ENCODE measurements at regions not wholly inside any gene's neighbourhood (a gene's known extent, or its start where the extent isn't known, plus 50 kb on each side); places are given as distances from the start of the nearest gene placed in this dataset.

DNA sequence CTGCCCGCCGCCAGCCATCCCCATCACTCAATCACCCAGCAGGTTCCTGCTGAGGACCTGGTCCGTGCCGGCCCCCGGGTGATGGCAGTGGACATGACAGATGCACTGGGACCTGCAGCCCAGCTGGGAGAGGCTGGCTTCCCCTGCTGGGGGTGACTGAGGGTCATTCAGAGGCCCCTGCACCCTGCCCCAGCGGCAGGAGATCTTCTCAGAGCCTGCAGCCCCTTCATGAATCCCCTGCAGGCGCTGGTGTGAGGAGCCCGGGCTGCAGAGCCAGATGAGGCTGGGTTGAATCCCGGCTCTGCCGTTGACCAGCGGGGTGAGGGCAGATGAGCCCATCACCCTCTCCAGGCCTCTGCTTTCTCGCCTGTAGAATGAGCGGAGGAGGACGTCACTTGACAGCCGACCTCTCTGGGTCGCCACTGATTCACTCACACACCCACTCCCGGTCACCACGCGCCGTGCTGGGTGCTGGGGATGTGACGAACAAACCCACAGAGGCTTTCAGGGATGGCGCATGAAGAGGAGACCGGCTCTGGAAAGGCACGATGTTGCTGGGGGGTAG is 95.2 kb upstream of the CIBAR2 start:
- Histone ChIP-seq H3K4me3 (ENCODE audit: low read length) (no peak overlapping the region), H3K36me3 (ENCODE audit: control insufficient read depth, insufficient read depth, low read length, severe bottlenecking) (no peaks in the 10 kb centered on the region), H3K9ac (ENCODE audit: low read length) (peak overlapping the region; percentile 41), H3K4me1 (ENCODE audit: control insufficient read depth, insufficient read depth, low read length) (peaks cover 69% of the 10 kb centered on the region), H3K9me3 (ENCODE audit: control insufficient read depth, low read length) (no peaks in the 10 kb centered on the region), H3K27me3 (replicated peaks; ENCODE audit: control insufficient read depth, insufficient read depth, low read length) (no peaks in the 10 kb centered on the region)
- DNase-seq (ENCODE audit: low read depth): no peak

DNA sequence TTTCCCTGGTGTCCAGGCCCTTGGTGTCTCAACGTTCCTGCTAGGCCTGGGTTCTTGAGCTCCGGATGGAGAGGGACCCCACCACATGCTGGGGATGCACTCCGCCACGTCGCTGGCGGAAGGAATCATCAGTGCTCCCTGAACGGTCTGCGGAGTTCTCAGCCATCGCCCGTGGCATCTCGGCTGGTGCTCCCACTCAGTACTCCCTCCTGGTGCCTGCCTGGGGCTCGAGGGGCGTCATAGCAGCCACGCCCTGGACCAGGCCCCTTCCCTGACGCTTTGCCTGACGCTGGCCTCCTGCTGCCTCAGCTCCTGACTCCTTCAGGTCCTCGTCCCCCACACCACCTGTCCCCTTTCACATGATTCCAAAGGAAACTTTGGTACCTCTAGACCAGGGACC is 95.9 kb upstream of the CIBAR2 start:
- H3K9ac ChIP-seq (ENCODE audit: low read length): no peak overlapping the region
- H3K4me1 ChIP-seq (ENCODE audit: control insufficient read depth, insufficient read depth, low read length): peaks cover 68% of the 10 kb centered on the region
- DNase-seq (ENCODE audit: low read depth): no peak

DNA sequence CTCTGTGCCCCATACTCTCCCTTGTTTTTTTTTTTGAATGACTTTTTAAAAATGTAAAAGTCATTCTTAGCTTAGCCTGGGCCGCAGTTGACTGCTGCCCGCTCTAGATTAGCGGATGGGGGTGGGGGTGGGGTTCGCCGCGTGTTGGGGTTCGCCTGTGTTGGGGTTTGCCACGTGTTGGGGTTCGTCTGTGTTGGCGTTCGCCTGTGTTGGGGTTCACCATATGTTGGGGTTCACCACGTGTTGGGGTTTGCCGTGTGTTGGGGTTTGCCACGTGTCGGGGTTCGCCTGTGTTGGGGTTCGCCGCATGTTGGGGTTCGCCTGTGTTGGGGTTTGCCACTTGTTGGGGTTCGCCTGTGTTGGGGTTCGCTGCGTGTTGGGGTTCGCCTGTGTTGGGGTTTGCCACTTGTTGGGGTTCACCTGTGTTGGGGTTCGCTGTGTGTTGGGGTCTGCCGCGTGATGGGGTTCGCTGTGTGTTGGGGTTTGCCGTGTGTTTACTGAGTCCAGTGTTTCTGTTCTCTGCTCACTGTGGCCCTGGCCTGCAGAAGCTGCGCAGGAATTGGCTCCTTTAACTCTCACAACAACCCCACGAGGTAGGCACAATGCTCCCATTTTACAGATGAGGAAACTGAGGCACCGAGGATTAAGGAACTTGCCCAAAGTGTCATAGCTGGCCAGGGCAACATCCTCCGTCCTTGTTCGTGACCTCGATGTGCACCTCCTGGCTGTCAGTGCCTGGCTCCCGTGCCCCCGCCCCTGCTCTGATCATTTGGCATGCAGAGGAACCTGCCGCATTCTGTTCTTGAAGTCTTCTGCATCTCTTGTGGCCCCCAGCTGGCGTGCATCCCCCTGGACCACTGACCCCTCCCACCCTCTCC is 96.6 kb upstream of the CIBAR2 start:
- Histone ChIP-seq H3K9me3 (ENCODE audit: control insufficient read depth, low read length) (no peaks in the 10 kb centered on the region), H3K4me1 (ENCODE audit: control insufficient read depth, insufficient read depth, low read length) (peaks cover 64% of the 10 kb centered on the region), H3K9ac (ENCODE audit: low read length) (no peak overlapping the region), H3K4me3 (ENCODE audit: low read length) (no peak overlapping the region), H3K36me3 (ENCODE audit: control insufficient read depth, insufficient read depth, low read length, severe bottlenecking) (no peaks in the 10 kb centered on the region), H3K27me3 (replicated peaks; ENCODE audit: control insufficient read depth, insufficient read depth, low read length) (no peaks in the 10 kb centered on the region)
- no peak for DNase-seq (ENCODE audit: low read depth)

More for the DNA sequence above, 95.9 kb upstream of the CIBAR2 start:
- H3K4me3 ChIP-seq (ENCODE audit: low read length): no peak overlapping the region
- no peaks in the 10 kb centered on the region for H3K9me3 ChIP-seq (ENCODE audit: control insufficient read depth, low read length)
- no peaks in the 10 kb centered on the region for H3K36me3 ChIP-seq (ENCODE audit: control insufficient read depth, insufficient read depth, low read length, severe bottlenecking)
- no peaks in the 10 kb centered on the region for H3K27me3 ChIP-seq (replicated peaks; ENCODE audit: control insufficient read depth, insufficient read depth, low read length)

- Histone ChIP-seq H3K36me3 (ENCODE audit: control insufficient read depth, insufficient read depth, low read length, severe bottlenecking) (no peaks in the 10 kb centered on the region), H3K27me3 (replicated peaks; ENCODE audit: control insufficient read depth, insufficient read depth, low read length) (no peaks in the 10 kb centered on the region), H3K4me1 (ENCODE audit: control insufficient read depth, insufficient read depth, low read length) (peaks cover 56% of the 10 kb centered on the region), H3K4me3 (ENCODE audit: low read length) (no peak overlapping the region), H3K9ac (ENCODE audit: low read length) (peak overlapping the region; percentile 7), H3K9me3 (ENCODE audit: control insufficient read depth, low read length) (no peaks in the 10 kb centered on the region)
- DNase-seq (ENCODE audit: low read depth): no peak
These were observed 97.4 kb upstream of the CIBAR2 start for GRCh38 chr16:85209526-85210121.

DNA sequence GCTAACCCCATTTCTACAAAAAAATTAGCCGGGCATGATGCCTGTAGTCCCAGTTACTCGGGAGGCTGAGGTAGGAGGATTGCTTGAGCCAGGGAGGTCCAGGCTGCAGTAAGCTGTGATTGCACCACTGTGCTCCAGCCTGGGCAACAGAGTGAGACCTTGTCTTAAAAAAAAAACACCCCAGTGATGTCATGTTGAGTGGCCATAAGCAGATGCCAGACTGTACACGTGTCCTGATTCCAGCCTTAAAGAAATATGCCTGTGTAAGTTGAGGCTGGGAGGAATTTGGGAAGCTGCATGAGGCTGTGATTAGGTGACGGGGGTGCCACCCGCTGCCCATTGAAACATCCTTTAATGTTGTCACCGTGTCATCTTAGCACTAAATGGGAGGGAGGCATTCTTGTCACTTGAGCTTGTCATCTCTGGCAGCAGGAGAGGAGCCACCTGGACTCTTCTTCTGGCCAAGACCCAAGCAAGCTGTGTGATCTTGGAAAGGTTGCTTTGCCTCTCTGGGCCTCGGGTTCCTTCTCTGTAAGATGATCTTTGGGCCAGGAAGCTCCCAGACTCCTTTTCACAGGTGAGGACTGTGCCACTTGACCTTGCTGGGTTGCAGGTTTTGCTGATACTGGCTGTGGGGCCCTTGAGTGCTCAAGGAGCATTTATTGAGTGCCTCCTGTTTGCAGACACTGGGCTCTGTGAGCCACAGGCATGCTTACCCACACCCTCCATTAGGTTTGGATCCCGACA is 98.3 kb upstream of the CIBAR2 start:
- H3K9me3 ChIP-seq (ENCODE audit: control insufficient read depth, low read length): no peaks in the 10 kb centered on the region
- H3K9ac ChIP-seq (ENCODE audit: low read length): peak overlapping the region; percentile 19
- H3K4me1 ChIP-seq (ENCODE audit: control insufficient read depth, insufficient read depth, low read length): peaks cover 52% of the 10 kb centered on the region
- no peak overlapping the region for H3K4me3 ChIP-seq (ENCODE audit: low read length)
- peak; percentile 65 for DNase-seq (ENCODE audit: low read depth)
- no peaks in the 10 kb centered on the region for H3K36me3 ChIP-seq (ENCODE audit: control insufficient read depth, insufficient read depth, low read length, severe bottlenecking)
- no peaks in the 10 kb centered on the region for H3K27me3 ChIP-seq (replicated peaks; ENCODE audit: control insufficient read depth, insufficient read depth, low read length)

- H3K9ac ChIP-seq (ENCODE audit: low read length): peak overlapping the region; percentile 40
- H3K4me3 ChIP-seq (ENCODE audit: low read length): no peak overlapping the region
- no peaks in the 10 kb centered on the region for H3K27me3 ChIP-seq (replicated peaks; ENCODE audit: control insufficient read depth, insufficient read depth, low read length)
- peak; percentile 62 for DNase-seq (ENCODE audit: low read depth)
- H3K4me1 ChIP-seq (ENCODE audit: control insufficient read depth, insufficient read depth, low read length): peaks cover 44% of the 10 kb centered on the region
- H3K36me3 ChIP-seq (ENCODE audit: control insufficient read depth, insufficient read depth, low read length, severe bottlenecking): no peaks in the 10 kb centered on the region
- H3K9me3 ChIP-seq (ENCODE audit: control insufficient read depth, low read length): no peaks in the 10 kb centered on the region
These were observed 99.1 kb upstream of the CIBAR2 start for GRCh38 chr16:85211271-85211801.

DNA sequence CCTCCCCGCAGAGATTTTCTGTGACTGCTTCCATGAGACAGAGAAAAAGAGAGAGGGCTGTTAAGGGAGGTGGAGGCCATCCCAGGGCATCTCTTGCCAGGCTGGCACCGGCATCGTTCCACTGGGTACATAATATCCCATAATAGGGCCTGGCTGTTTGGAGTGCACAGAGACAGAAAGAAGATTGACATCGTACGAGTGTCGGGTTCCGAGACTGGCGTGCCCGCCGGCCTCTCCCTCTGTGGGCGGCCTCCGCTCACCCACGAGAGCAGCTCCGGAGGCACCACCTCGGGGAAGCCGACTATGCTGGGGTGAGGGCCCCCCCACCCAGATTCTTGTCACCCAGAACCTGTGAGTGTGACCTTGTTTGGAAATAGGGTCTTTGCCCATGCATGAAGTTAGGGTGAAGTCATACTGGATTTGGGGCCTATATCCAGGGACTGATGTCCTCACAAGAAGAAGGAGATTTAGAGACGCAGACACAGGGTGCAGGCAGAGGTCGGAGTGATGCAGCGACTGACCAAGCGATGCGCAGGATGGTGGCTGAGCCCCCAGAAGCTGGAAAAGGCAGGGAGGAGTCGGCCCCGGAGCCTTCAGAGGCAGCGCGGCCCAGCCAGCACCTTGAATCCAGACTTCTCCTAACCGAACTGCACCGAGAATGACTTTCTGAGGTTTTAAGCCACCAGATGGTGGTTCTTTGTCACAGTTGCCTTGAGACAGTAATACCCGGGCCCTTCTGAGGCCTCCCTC is 101.8 kb upstream of the CIBAR2 start:
- DNase-seq (ENCODE audit: low read depth): no peak
- peaks cover 36% of the 10 kb centered on the region for H3K4me1 ChIP-seq (ENCODE audit: control insufficient read depth, insufficient read depth, low read length)
- H3K9ac ChIP-seq (ENCODE audit: low read length): no peak overlapping the region
- no peaks in the 10 kb centered on the region for H3K27me3 ChIP-seq (replicated peaks; ENCODE audit: control insufficient read depth, insufficient read depth, low read length)
- H3K9me3 ChIP-seq (ENCODE audit: control insufficient read depth, low read length): no peaks in the 10 kb centered on the region
- H3K36me3 ChIP-seq (ENCODE audit: control insufficient read depth, insufficient read depth, low read length, severe bottlenecking): no peaks in the 10 kb centered on the region
- H3K4me3 ChIP-seq (ENCODE audit: low read length): no peak overlapping the region

DNA sequence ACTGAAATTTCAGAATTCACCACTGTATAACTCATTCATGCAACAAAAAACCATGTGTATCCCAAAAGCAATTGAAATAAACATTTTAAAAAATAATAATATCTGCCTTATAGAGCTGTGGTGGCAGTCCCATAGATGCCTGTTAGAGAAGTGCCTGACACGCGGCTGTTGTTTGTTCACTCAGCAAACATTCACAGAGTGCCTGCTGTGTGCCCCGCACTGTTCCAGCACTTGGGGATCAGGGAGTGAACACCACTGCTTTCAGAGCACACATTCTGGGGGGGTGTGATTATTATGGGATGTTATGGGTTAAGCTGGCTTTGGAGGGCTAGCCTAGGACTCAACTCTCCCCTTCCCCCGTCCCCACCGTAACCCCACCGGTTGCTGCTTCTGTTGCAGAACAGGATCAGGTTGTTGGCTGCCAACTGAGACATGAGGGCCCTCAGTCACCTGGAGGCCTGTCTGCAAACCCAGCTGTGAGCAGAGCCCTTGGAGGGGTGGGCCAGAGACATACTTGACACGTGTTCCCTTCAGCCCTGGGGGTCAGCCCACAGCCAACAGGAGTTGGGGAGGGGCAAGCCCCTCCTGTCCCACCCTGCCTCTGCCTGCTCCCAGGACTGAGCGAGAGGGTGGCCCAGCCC is 103.3 kb upstream of the CIBAR2 start:
- Histone ChIP-seq H3K9ac (ENCODE audit: low read length) (no peak overlapping the region), H3K4me1 (ENCODE audit: control insufficient read depth, insufficient read depth, low read length) (peaks cover 37% of the 10 kb centered on the region), H3K27me3 (replicated peaks; ENCODE audit: control insufficient read depth, insufficient read depth, low read length) (no peaks in the 10 kb centered on the region), H3K36me3 (ENCODE audit: control insufficient read depth, insufficient read depth, low read length, severe bottlenecking) (no peaks in the 10 kb centered on the region), H3K4me3 (ENCODE audit: low read length) (no peak overlapping the region), H3K9me3 (ENCODE audit: control insufficient read depth, low read length) (no peaks in the 10 kb centered on the region)
- no peak for DNase-seq (ENCODE audit: low read depth)

DNA sequence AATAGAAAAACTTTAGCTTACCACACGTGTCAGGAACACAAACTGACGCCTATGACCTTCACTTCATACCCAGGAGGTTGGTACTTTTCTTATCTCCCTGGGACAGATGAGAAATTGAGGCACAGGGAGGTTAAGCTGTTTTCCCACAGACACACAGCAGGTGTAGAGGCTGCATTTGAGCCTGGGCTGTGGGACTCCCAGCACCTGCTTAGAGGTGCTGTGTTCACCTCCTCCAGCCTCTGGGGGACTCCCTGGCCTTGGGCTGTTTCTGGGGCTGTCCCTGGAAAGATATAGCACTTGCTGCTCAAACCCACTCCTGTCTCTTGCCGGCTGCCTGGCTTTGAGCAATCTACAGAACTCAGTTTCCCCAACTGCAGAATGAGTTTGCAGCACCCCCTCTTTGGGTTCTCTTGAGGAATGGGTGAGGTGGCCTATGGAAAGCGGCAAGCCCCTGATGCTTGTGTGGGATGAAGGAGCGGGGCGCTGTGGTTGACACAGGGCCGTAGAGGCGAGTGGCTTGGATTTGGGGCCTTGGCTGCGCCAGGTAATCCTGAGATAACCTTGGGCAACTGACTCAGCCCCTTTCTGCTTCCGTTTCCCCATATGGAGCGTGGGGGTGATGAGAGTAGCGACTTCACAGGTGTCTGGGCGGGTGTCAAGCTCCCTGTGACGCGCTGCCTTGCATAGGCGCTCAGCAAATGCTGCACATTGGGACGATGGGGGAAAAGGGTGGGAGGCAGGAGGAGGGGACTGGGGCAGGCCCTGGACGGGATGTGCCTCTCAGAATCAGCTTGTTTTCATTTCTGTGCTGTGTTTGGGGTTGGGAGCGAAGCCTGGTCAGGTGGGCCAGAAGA is 104.5 kb upstream of the CIBAR2 start:
- Histone ChIP-seq H3K4me3 (ENCODE audit: low read length) (no peak overlapping the region), H3K9ac (ENCODE audit: low read length) (no peak overlapping the region), H3K4me1 (ENCODE audit: control insufficient read depth, insufficient read depth, low read length) (peaks cover 27% of the 10 kb centered on the region), H3K9me3 (ENCODE audit: control insufficient read depth, low read length) (no peaks in the 10 kb centered on the region), H3K27me3 (replicated peaks; ENCODE audit: control insufficient read depth, insufficient read depth, low read length) (no peaks in the 10 kb centered on the region), H3K36me3 (ENCODE audit: control insufficient read depth, insufficient read depth, low read length, severe bottlenecking) (no peaks in the 10 kb centered on the region)
- no peak for DNase-seq (ENCODE audit: low read depth)

Data from adipocyte (in vitro differentiated cells).